IMR-90 (cell line): ENCODE measurements at regions not wholly inside any gene's neighbourhood (a gene's known extent, or its start where the extent isn't known, plus 50 kb on each side); places are given as distances from the start of the nearest gene placed in this dataset.

Experiments used
- BHLHE40 ChIP-seq: fragments of 150-350 bp; IDR thresholded peaks from 2 replicates; pipeline ENCODE4 v1.6.1; 2016; ENCODE audit warnings: mild to moderate bottlenecking, low read depth, low read length
- CEBPB ChIP-seq: IDR thresholded peaks from 2 replicates; pipeline ENCODE4 v1.6.1; 2012; ENCODE audit warnings: low read depth, low read length, improper control_type of control experiment
- FOS ChIP-seq: fragments of 150-350 bp; IDR thresholded peaks from 2 replicates; pipeline ENCODE4 v1.6.1; 2016; ENCODE audit warnings: low read depth, low read length
- MAZ ChIP-seq: IDR thresholded peaks from 2 replicates; pipeline ENCODE4 v1.6.1; 2012; ENCODE audit warnings: low read depth, mild to moderate bottlenecking, low read length, improper control_type of control experiment, moderate library complexity, borderline replicate concordance
- MXI1 ChIP-seq: IDR thresholded peaks from 2 replicates; pipeline ENCODE4 v1.6.1; 2012; ENCODE audit warnings: low read depth, mild to moderate bottlenecking, low read length, moderate library complexity, borderline replicate concordance
- POLR2A ChIP-seq: IDR thresholded peaks from 2 replicates; pipeline ENCODE4 v1.6.1; 2012; ENCODE audit warnings: mild to moderate bottlenecking, low read depth, low read length
- RCOR1 ChIP-seq: IDR thresholded peaks from 2 replicates; pipeline ENCODE4 v1.6.1; 2012; ENCODE audit warnings: mild to moderate bottlenecking, low read length, improper control_type of control experiment; ENCODE audit not compliant: insufficient replicate concordance
- RFX5 ChIP-seq: IDR thresholded peaks from 2 replicates; pipeline ENCODE4 v1.8.0; 2012; ENCODE audit warnings: low read depth, mild to moderate bottlenecking, low read length, moderate library complexity
- SMC3 ChIP-seq: fragments of 150-350 bp; IDR thresholded peaks from 2 replicates; pipeline ENCODE4 v1.6.1; 2016; ENCODE audit warnings: low read depth, mild to moderate bottlenecking, antibody characterized with exemption, low read length, moderate library complexity
- TF ChIP-seq, protein P1 (sequence below): conservative IDR thresholded peaks from 2 replicates; pipeline ENCODE4 v1.5.1; 2012; ENCODE audit warnings: mild to moderate bottlenecking, low read depth, low read length, improper control_type of control experiment
- TF ChIP-seq, protein P2 (sequence below): fragments of 150-350 bp; IDR thresholded peaks from 2 replicates; pipeline ENCODE4 v1.6.1; 2017; ENCODE audit warnings: mild to moderate bottlenecking, antibody characterized with exemption, low read length, low read depth

DNA sequence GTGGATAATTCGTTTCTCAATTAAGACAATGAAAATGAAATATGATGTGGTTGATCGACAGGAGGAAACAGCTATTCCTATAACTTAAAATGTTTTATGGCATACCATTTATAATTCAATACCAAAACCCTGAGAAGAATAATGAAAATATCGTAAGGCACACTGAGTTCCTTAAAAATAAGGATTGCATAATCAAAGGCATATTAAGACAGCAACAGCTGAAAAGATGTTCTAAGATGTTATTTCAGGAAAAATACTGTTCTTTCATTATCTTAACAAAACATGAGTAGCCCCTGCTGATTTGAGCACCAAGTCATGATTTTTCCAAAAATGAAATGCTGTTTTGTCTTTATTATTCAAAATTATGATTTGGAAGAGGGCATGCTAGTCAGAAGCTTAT lies 189.4 kb upstream of the ALG10 start:
- peak; percentile 36; the same call in 1 of the 2 replicates for TF ChIP-seq CEBPB
- no peak for TF ChIP-seq FOS
- TF ChIP-seq, protein P1, sequence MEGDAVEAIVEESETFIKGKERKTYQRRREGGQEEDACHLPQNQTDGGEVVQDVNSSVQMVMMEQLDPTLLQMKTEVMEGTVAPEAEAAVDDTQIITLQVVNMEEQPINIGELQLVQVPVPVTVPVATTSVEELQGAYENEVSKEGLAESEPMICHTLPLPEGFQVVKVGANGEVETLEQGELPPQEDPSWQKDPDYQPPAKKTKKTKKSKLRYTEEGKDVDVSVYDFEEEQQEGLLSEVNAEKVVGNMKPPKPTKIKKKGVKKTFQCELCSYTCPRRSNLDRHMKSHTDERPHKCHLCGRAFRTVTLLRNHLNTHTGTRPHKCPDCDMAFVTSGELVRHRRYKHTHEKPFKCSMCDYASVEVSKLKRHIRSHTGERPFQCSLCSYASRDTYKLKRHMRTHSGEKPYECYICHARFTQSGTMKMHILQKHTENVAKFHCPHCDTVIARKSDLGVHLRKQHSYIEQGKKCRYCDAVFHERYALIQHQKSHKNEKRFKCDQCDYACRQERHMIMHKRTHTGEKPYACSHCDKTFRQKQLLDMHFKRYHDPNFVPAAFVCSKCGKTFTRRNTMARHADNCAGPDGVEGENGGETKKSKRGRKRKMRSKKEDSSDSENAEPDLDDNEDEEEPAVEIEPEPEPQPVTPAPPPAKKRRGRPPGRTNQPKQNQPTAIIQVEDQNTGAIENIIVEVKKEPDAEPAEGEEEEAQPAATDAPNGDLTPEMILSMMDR: no peak
- TF ChIP-seq POLR2A: no peak
- TF ChIP-seq SMC3: no peak
- TF ChIP-seq MAZ: no peak
- no peak for TF ChIP-seq RCOR1
- no peak for TF ChIP-seq BHLHE40
- TF ChIP-seq, protein P2, sequence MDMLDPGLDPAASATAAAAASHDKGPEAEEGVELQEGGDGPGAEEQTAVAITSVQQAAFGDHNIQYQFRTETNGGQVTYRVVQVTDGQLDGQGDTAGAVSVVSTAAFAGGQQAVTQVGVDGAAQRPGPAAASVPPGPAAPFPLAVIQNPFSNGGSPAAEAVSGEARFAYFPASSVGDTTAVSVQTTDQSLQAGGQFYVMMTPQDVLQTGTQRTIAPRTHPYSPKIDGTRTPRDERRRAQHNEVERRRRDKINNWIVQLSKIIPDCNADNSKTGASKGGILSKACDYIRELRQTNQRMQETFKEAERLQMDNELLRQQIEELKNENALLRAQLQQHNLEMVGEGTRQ: no peak
- TF ChIP-seq RFX5: no peak
- TF ChIP-seq MXI1: no peak
